ENCODE measurements at regions not wholly inside any gene's neighbourhood (a gene's known extent, or its start where the extent isn't known, plus 50 kb on each side); places are given as distances from the start of the nearest gene placed in this dataset.

- no peak for TF ChIP-seq CTCF (IDR thresholded peaks at IDR 0.05; ENCODE audit: insufficient read depth, low read depth, low read length)
- TF ChIP-seq EZH2 (IDR thresholded peaks at IDR 0.05; ENCODE audit: insufficient read depth, low read length), result no peak
Measured at GRCh38 chr9:79200336-79200735, 371.4 kb upstream of the TLE4 start.

All from astrocyte (in vitro differentiated cells and primary cell).